ENCODE measurements at regions not wholly inside any gene's neighbourhood (a gene's known extent, or its start where the extent isn't known, plus 50 kb on each side); places are given as distances from the start of the nearest gene placed in this dataset.

- TF ChIP-seq, protein P1, sequence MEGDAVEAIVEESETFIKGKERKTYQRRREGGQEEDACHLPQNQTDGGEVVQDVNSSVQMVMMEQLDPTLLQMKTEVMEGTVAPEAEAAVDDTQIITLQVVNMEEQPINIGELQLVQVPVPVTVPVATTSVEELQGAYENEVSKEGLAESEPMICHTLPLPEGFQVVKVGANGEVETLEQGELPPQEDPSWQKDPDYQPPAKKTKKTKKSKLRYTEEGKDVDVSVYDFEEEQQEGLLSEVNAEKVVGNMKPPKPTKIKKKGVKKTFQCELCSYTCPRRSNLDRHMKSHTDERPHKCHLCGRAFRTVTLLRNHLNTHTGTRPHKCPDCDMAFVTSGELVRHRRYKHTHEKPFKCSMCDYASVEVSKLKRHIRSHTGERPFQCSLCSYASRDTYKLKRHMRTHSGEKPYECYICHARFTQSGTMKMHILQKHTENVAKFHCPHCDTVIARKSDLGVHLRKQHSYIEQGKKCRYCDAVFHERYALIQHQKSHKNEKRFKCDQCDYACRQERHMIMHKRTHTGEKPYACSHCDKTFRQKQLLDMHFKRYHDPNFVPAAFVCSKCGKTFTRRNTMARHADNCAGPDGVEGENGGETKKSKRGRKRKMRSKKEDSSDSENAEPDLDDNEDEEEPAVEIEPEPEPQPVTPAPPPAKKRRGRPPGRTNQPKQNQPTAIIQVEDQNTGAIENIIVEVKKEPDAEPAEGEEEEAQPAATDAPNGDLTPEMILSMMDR (IDR thresholded peaks at IDR 0.05), result no peak
- no peak for TF ChIP-seq POLR2A (IDR thresholded peaks at IDR 0.05)
Observed at GRCh38 chr1:199279067-199279466, 640.2 kb downstream of the PTPRC start.
